GM18517 (cell line): ENCODE measurements at regions not wholly inside any gene's neighbourhood (a gene's known extent, or its start where the extent isn't known, plus 50 kb on each side); places are given as distances from the start of the nearest gene placed in this dataset.
"Not testable (repeated sequence)": the region's sequence is repeated elsewhere in the genome, so short reads cannot be mapped to it uniquely, and the experiment has no call there.

ENCODE experiments used
- ATAC-seq: cut with Tn5 transposase; IDR thresholded peaks from one replicate; pipeline ENCODE4 v1.9.1; 2021; ENCODE audit warnings: mild to moderate bottlenecking, moderate library complexity; ENCODE audit not compliant: unreplicated experiment

- ATAC-seq: no peak
These were observed 160.9 kb upstream of the IVNS1ABP start for GRCh38 chr1:185477638-185478580.

DNA sequence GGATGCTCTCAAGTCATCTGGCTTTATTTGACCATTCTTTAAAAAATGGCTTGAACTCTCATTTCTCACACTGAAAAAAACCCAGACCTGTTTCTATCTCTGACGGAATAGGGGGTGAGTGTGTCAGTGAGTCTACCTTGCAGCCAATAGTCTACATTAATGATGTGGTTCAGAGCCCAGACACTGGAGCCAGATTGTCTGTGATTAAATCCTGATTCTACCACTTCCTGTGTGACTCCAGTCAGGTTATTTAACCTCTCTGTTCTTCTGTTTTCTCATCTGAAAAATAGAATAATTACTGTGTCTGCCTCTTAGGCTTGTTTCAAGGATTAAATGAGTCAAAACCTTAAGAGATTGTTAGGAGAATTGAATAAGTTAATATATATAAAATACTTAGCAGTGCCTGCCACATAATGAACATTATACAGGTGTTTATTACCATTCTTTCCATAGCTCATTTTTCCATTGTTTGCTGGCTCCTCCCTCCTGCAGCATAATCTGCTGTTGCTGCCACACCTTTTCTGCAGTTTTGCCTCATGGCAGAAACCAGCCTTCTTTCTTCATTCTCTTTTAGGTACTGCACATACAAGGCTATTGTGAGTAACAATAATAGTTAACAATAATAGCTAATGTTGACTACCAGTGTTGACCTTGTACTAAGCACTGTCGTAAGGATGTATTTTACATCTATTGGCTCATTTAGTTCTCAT lies 157.6 kb upstream of the IVNS1ABP start:
- ATAC-seq: no peak

GRCh38 chr1:185473186-185473585 lies 156.1 kb upstream of the IVNS1ABP start:
- ATAC-seq: no peak

- no peak for ATAC-seq
These were observed 151.6 kb upstream of the IVNS1ABP start for GRCh38 chr1:185468626-185469025.

DNA sequence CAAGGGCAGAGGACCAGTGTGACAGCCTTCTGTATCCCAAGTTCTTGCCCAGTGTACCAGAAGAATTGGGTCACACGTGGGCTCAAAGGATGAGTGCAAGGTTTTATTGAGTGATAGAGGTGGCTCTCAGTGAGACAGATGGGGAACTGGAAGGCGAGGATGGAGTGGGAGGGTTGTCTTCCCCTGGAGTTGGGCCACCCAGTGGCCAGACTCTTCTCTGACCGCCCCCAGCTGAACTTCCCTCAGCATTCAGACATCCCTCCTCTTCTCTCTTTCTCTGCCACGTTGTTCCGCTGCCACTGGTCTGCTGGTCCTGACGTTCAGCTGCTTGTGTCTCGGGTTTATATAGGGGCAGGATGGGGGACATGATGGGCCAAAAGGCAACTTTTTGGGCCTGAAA lies 150.1 kb upstream of the IVNS1ABP start:
- no peak for ATAC-seq

DNA sequence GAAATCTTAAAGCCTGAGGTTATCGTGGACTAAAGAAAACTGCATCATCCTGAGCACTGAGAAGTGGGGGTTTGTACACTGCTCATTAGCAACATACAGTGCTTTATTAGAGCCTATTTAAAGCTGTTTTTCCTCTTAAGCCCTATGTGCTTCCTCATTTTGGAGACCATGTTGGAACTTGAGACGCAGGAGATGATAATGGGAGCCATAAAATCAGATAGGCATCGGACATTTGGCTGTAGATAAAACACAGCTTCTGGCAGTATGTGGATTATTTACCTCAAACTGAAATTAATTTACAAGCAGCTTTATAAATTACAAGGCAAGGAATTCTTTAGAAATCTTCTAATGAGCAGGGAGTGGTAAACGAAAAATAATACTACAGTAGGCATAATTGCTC lies 147.7 kb upstream of the IVNS1ABP start:
- ATAC-seq: no peak

DNA sequence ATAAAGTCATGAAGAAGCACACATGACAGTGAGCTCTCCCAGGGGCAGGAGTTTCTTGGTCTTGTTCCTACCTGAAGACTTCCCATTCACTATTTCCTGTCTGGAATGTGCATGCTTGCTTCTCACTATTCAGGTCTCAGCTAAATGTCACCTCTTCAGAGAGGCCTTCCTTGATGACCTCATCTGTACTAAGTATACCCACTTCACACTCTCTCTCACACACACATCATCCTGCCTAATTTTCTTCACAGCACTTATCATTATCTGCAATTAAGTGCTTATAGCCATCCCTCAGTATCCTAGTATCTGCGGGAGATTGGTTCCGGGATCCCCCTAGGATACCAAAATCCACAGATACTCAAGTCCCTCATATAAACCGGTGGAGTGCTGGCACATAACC lies 146.4 kb upstream of the IVNS1ABP start:
- no peak for ATAC-seq

- no peak for ATAC-seq
These were observed 146.0 kb upstream of the IVNS1ABP start for GRCh38 chr1:185463011-185463410.

DNA sequence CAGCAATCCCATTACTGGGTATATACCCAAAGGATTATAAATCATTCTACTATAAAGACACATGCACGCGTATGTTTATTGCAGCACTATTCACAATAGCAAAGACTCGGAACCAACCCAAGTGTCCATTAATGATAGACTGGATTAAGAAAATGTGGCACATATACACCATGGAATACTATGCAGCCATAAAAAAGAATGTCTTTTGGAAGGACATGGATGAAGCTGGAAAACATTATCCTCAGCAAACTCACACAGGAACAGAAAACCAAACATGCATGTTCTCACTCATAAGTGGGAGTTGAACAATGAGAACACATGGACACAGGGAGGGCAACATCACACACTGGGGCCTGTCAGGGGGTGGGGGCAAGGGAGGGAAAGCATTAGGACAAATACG lies 143.7 kb upstream of the IVNS1ABP start:
- ATAC-seq: not testable (repeated sequence)

DNA sequence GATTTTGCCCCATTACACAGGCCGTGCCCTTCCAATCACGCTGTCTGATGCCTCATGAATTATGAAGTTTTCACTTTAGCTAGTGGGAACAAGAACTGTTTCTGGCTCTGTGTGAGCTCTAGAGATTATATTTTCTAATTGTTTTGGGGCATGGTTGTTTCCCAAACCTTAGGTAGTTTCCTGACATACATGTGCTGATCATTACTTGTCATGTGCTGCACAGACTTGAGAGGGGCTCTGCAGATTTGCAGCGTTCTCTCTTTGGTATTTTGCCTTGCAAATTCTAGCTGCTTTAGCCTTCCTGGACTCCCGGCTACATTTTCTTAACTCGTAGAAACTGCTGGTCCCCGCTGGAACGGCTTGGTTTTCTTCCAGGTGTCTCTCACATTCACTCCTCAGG lies 142.1 kb upstream of the IVNS1ABP start:
- no peak for ATAC-seq

DNA sequence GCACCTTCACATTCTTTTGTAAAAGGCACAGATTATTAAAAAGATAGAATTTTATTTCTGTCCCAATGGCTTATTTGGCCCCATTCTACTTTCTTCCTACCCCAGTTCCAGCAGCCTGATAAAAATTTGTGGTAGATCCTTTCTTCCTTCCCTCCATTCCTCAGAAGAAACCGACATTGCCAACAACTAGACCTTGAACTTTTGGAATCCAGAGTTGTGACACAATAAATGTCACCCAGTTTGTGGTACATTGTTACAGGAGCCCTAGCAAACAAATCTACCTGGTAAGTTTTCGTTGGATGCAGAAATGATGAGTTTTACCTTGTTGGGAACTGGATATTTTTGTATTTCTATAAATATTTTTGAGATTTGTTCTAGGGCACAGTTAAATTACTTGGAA lies 141.6 kb upstream of the IVNS1ABP start:
- no peak for ATAC-seq

- ATAC-seq: no peak
These were observed 136.6 kb upstream of the IVNS1ABP start for GRCh38 chr1:185453496-185454192.

- no peak for ATAC-seq
These were observed 133.9 kb upstream of the IVNS1ABP start for GRCh38 chr1:185450917-185451316.

- ATAC-seq: no peak
These were observed 133.2 kb upstream of the IVNS1ABP start for GRCh38 chr1:185450060-185450788.

DNA sequence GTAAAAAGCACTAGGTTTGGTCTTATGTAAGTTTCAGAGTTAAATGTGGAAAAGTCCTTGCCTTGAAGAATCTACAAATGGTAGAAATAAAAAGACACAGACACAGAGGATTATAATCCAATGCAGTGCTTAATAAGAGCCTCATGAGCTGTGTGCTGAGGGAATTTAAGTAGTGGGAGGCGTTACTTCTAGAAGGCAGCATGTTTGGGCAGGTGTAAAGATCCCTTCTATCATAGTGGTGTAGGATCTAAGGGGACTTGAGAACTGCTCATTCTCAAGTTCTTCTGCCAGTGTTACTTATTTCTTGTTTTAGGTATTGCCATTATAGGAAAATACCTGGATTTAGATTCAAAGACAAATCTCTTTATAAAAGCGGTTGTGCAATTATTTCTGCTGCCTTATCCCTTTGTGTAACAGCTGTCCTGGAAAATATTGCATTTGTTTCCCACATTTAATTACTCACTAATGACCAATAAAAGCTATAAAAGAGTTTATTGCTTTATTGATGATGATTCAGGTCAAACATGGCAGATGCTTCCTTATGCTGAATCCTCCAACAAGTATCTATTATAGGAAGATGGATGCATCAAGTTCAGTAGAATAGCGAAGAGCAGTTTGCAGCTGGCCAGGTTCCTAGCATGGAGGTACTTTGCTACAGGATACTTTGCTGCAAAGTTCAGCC lies 132.5 kb upstream of the IVNS1ABP start:
- no peak for ATAC-seq

- ATAC-seq: no peak
These were observed 131.6 kb upstream of the IVNS1ABP start for GRCh38 chr1:185448591-185449186.

- ATAC-seq: no peak
These were observed 129.1 kb upstream of the IVNS1ABP start for GRCh38 chr1:185446131-185446530.

- ATAC-seq: no peak
These were observed 128.6 kb upstream of the IVNS1ABP start for GRCh38 chr1:185445594-185445993.

- ATAC-seq: no peak
These were observed 127.6 kb upstream of the IVNS1ABP start for GRCh38 chr1:185444676-185445075.

GRCh38 chr1:185442050-185442449 lies 125.0 kb upstream of the IVNS1ABP start:
- no peak for ATAC-seq
